ENCODE measurements at regions not wholly inside any gene's neighbourhood (a gene's known extent, or its start where the extent isn't known, plus 50 kb on each side); places are given as distances from the start of the nearest gene placed in this dataset.

DNA sequence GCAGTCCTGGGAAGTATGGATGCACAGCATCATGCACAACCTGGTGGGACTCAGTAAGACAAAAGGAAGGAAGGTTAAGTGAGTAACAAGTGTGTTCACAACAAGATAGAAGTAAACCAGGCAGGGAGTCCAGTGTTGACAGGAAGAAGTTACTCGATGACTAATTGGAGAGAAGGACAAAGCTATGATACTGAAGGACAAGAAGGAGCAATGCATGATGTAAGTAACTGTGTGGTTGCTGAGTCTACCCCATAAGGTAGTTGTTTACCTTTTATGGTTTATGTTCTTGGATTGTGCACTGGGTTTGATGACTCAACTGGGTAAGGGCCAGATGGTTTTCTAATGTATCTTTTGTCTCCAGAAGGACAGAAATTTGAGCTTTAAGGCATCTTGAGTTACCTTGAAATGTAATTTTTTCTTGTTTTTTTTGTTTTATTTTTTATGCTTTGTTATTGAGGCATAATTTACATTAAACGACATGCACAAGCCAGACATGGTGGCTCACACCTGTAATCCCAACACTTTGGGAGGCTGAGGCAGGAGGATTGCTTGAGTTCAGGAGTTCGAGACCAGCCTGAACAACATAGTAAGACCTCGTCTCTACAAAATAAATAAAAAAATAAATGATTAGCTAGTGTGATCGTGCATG, 89.2 kb upstream of the CAST start (continued):
- TF ChIP-seq KLF7 (tag by site-specific recombination; IDR thresholded peaks at IDR 0.05; ENCODE audit: borderline replicate concordance): no peak
- TF ChIP-seq ZNF514 (tag by site-specific recombination; IDR thresholded peaks at IDR 0.05): no peak
- no peak for TF ChIP-seq ZNF155 (tag by site-specific recombination; IDR thresholded peaks at IDR 0.05)
- TF ChIP-seq PRDM1 (tag by site-specific recombination; IDR thresholded peaks at IDR 0.05): no peak; the same call in 1 of the 2 replicates
- TF ChIP-seq ZNF311 (tag by site-specific recombination; IDR thresholded peaks at IDR 0.05; ENCODE audit: borderline replicate concordance): no peak
- no peak for TF ChIP-seq ZBTB1 (tag by site-specific recombination; IDR thresholded peaks at IDR 0.05)
- no peak for TF ChIP-seq ZFHX2 (tag by site-specific recombination; conservative IDR thresholded peaks at IDR 0.05)
- TF ChIP-seq SCRT1 (tag by site-specific recombination; IDR thresholded peaks at IDR 0.05; ENCODE audit: borderline replicate concordance): 0 out of 2 replicates have a peak, but pooled peaks have one; percentile 14
- TF ChIP-seq ZNF626 (tag by site-specific recombination; IDR thresholded peaks at IDR 0.05): no peak
- TF ChIP-seq, protein P1, sequence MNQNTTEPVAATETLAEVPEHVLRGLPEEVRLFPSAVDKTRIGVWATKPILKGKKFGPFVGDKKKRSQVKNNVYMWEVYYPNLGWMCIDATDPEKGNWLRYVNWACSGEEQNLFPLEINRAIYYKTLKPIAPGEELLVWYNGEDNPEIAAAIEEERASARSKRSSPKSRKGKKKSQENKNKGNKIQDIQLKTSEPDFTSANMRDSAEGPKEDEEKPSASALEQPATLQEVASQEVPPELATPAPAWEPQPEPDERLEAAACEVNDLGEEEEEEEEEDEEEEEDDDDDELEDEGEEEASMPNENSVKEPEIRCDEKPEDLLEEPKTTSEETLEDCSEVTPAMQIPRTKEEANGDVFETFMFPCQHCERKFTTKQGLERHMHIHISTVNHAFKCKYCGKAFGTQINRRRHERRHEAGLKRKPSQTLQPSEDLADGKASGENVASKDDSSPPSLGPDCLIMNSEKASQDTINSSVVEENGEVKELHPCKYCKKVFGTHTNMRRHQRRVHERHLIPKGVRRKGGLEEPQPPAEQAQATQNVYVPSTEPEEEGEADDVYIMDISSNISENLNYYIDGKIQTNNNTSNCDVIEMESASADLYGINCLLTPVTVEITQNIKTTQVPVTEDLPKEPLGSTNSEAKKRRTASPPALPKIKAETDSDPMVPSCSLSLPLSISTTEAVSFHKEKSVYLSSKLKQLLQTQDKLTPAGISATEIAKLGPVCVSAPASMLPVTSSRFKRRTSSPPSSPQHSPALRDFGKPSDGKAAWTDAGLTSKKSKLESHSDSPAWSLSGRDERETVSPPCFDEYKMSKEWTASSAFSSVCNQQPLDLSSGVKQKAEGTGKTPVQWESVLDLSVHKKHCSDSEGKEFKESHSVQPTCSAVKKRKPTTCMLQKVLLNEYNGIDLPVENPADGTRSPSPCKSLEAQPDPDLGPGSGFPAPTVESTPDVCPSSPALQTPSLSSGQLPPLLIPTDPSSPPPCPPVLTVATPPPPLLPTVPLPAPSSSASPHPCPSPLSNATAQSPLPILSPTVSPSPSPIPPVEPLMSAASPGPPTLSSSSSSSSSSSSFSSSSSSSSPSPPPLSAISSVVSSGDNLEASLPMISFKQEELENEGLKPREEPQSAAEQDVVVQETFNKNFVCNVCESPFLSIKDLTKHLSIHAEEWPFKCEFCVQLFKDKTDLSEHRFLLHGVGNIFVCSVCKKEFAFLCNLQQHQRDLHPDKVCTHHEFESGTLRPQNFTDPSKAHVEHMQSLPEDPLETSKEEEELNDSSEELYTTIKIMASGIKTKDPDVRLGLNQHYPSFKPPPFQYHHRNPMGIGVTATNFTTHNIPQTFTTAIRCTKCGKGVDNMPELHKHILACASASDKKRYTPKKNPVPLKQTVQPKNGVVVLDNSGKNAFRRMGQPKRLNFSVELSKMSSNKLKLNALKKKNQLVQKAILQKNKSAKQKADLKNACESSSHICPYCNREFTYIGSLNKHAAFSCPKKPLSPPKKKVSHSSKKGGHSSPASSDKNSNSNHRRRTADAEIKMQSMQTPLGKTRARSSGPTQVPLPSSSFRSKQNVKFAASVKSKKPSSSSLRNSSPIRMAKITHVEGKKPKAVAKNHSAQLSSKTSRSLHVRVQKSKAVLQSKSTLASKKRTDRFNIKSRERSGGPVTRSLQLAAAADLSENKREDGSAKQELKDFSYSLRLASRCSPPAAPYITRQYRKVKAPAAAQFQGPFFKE (tag by site-specific recombination; IDR thresholded peaks at IDR 0.05; ENCODE audit: borderline replicate concordance): no peak
- TF ChIP-seq ZNF37A (tag by site-specific recombination; IDR thresholded peaks at IDR 0.05): no peak
- TF ChIP-seq ZBTB21 (tag by site-specific recombination; IDR thresholded peaks at IDR 0.05): peak; percentile 43; the same call in 1 of the 2 replicates
- no peak for TF ChIP-seq ZNF561 (tag by site-specific recombination; IDR thresholded peaks at IDR 0.05; ENCODE audit: borderline replicate concordance)
- no peak for TF ChIP-seq KLF16 (tag by site-specific recombination; IDR thresholded peaks at IDR 0.05)
- TF ChIP-seq, protein P2, sequence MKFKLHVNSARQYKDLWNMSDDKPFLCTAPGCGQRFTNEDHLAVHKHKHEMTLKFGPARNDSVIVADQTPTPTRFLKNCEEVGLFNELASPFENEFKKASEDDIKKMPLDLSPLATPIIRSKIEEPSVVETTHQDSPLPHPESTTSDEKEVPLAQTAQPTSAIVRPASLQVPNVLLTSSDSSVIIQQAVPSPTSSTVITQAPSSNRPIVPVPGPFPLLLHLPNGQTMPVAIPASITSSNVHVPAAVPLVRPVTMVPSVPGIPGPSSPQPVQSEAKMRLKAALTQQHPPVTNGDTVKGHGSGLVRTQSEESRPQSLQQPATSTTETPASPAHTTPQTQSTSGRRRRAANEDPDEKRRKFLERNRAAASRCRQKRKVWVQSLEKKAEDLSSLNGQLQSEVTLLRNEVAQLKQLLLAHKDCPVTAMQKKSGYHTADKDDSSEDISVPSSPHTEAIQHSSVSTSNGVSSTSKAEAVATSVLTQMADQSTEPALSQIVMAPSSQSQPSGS (tag by site-specific recombination; IDR thresholded peaks at IDR 0.05; ENCODE audit: low read depth): no peak
- peak; percentile 77; the same call in 1 of the 2 replicates for TF ChIP-seq ZNF24 (tag by site-specific recombination; IDR thresholded peaks at IDR 0.05)
- TF ChIP-seq, protein P3, sequence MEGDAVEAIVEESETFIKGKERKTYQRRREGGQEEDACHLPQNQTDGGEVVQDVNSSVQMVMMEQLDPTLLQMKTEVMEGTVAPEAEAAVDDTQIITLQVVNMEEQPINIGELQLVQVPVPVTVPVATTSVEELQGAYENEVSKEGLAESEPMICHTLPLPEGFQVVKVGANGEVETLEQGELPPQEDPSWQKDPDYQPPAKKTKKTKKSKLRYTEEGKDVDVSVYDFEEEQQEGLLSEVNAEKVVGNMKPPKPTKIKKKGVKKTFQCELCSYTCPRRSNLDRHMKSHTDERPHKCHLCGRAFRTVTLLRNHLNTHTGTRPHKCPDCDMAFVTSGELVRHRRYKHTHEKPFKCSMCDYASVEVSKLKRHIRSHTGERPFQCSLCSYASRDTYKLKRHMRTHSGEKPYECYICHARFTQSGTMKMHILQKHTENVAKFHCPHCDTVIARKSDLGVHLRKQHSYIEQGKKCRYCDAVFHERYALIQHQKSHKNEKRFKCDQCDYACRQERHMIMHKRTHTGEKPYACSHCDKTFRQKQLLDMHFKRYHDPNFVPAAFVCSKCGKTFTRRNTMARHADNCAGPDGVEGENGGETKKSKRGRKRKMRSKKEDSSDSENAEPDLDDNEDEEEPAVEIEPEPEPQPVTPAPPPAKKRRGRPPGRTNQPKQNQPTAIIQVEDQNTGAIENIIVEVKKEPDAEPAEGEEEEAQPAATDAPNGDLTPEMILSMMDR (tag by site-specific recombination; IDR thresholded peaks at IDR 0.05): no peak
- no peak for TF ChIP-seq ZNF707 (tag by site-specific recombination; IDR thresholded peaks at IDR 0.05)
- TF ChIP-seq, protein P4, sequence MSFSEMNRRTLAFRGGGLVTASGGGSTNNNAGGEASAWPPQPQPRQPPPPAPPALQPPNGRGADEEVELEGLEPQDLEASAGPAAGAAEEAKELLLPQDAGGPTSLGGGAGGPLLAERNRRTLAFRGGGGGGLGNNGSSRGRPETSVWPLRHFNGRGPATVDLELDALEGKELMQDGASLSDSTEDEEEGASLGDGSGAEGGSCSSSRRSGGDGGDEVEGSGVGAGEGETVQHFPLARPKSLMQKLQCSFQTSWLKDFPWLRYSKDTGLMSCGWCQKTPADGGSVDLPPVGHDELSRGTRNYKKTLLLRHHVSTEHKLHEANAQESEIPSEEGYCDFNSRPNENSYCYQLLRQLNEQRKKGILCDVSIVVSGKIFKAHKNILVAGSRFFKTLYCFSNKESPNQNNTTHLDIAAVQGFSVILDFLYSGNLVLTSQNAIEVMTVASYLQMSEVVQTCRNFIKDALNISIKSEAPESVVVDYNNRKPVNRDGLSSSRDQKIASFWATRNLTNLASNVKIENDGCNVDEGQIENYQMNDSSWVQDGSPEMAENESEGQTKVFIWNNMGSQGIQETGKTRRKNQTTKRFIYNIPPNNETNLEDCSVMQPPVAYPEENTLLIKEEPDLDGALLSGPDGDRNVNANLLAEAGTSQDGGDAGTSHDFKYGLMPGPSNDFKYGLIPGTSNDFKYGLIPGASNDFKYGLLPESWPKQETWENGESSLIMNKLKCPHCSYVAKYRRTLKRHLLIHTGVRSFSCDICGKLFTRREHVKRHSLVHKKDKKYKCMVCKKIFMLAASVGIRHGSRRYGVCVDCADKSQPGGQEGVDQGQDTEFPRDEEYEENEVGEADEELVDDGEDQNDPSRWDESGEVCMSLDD (tag by site-specific recombination; IDR thresholded peaks at IDR 0.05): 0 out of 2 replicates have a peak, but pooled peaks have one; percentile 24
- no peak for TF ChIP-seq ZNF777 (tag by site-specific recombination; IDR thresholded peaks at IDR 0.05; ENCODE audit: borderline replicate concordance)
- TF ChIP-seq SCRT2 (tag by site-specific recombination; IDR thresholded peaks at IDR 0.05): peak; percentile 90
- TF ChIP-seq KLF8 (tag by site-specific recombination; IDR thresholded peaks at IDR 0.05): no peak
- TF ChIP-seq SP2 (tag by site-specific recombination; IDR thresholded peaks at IDR 0.05): no peak
- TF ChIP-seq, protein P5, sequence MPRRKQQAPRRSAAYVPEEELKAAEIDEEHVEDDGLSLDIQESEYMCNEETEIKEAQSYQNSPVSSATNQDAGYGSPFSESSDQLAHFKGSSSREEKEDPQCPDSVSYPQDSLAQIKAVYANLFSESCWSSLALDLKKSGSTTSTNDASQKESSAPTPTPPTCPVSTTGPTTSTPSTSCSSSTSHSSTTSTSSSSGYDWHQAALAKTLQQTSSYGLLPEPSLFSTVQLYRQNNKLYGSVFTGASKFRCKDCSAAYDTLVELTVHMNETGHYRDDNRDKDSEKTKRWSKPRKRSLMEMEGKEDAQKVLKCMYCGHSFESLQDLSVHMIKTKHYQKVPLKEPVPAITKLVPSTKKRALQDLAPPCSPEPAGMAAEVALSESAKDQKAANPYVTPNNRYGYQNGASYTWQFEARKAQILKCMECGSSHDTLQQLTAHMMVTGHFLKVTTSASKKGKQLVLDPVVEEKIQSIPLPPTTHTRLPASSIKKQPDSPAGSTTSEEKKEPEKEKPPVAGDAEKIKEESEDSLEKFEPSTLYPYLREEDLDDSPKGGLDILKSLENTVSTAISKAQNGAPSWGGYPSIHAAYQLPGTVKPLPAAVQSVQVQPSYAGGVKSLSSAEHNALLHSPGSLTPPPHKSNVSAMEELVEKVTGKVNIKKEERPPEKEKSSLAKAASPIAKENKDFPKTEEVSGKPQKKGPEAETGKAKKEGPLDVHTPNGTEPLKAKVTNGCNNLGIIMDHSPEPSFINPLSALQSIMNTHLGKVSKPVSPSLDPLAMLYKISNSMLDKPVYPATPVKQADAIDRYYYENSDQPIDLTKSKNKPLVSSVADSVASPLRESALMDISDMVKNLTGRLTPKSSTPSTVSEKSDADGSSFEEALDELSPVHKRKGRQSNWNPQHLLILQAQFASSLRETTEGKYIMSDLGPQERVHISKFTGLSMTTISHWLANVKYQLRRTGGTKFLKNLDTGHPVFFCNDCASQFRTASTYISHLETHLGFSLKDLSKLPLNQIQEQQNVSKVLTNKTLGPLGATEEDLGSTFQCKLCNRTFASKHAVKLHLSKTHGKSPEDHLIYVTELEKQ (tag by site-specific recombination; IDR thresholded peaks at IDR 0.05; ENCODE audit: borderline replicate concordance): peak; percentile 55; the same call in 1 of the 2 replicates
- no peak for TF ChIP-seq HOXC10 (CRISPR knock-in tag; IDR thresholded peaks at IDR 0.05)
